Inferior parietal cortex (tissue), 1 donor: ENCODE measurements at regions not wholly inside any gene's neighbourhood (a gene's known extent, or its start where the extent isn't known, plus 50 kb on each side); places are given as distances from the start of the nearest gene placed in this dataset.

Experiments used
- DNase-seq: peaks from one replicate; pipeline ENCODE4 v3.0.0-alpha.2; 2016; ENCODE audit errors: extremely low spot score

DNA sequence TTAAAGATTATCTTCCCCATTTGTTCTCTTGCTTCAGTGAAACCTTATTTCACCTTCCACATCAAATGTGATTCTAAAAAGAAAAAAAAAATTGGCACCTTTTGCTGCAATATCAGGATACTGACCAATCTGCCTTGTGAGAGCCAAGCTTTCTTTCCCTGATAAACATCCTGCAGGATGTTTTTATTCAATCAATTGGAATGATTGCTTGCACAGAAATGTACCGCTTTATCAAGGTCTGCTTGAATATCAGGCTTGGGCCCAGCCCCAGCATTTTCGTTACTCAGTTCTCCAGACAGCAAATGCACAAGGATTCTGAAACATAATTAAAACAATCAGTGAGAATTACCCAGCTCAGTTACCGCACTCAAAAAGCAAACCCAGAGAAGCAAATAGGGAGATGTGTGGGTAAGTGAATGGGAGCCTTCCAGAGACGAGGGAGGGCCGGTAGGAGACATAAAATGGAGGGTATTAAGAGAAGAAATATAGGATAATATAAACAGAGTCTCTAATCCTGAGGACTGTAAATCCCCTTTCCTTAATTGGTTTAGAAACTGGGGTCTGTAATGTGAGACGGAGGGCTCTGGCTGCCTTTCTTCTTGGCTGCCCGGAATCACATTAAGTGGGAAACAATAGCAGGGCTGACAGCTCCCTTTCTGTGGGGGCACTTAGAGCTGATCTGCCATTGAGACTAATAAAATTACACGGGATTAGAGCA lies 291.8 kb downstream of the ICOS start:
- no peak for DNase-seq

DNA sequence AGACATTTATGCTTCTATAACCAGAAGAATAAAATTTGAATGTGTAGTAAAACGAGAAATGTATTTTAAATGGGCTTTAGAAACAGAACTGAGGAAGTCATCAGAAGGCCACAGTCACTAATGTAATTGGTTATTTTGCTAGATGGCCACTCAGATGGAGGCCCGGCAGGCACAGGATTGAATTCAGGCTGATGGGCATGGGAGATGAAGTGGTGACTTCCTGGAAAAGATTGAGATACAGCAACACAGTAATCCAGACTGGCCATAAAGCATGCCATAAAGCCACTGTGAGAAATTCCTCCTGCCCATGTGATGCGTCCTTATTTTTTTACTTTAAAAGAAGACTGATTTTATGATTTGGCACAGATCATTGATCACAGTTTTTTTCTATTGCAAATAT lies 297.7 kb downstream of the ICOS start:
- no peak for DNase-seq

GRCh38 chr2:204234879-204235278 lies 298.3 kb downstream of the ICOS start:
- no peak for DNase-seq

DNA sequence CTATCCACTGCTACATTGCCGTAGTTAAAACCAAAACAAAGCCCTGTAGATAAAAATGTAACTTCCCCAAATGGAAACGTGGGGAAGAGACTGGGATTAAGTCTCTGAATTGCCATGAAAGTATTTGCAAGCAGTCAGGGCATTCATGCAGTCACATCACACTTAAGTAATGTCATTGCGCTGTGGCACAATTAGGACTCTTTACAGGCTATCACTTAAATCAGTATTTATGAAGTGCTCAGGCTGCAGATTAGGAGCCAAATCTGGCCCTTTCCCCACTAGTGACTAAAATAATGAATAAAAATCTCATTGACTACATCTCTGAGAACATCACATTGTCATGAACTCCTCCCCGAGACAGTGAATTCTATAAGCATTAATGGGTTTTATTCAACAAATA lies 300.9 kb downstream of the ICOS start:
- no peak for DNase-seq

- DNase-seq, result no peak
Measured at GRCh38 chr2:204239411-204240165, 303.0 kb downstream of the ICOS start.

DNA sequence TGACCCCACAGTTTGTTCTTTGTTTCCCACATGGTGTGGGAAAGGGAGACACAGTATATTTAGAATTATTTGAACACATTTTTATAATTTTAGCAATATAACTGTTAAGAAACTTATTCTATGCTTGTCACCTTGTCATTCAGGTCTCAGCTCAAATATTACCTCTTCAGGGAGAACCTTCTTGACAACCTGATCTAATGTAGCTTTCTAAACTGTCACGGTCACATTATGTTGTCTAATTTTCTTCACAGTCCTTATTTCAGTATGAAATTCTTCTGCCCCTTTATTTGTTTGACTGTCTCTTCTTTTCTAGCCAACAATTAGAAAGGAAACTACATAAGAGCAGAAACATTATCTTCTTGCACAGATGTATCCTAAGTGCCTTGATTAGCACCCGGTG lies 304.3 kb upstream of the PARD3B start:
- no peak for DNase-seq

DNA sequence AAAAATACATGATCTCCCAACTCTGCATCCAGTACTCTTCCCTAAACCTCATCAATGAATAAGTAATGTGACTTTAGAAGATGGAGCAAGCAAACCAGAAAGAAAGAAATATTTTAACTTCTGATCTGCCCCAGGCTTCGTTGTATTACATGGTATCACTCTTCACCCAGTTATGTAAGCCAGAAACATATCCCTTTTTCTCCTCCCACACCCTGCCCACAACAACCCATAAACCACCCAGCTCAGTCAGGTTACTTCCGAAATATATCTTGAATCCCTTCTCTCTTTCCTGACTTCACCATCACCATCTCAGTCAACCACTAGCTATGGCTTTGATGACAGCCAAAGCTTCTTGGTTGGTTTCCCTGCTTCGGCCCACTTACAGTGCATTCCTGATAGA lies 295.8 kb upstream of the PARD3B start:
- DNase-seq, result no peak

DNA sequence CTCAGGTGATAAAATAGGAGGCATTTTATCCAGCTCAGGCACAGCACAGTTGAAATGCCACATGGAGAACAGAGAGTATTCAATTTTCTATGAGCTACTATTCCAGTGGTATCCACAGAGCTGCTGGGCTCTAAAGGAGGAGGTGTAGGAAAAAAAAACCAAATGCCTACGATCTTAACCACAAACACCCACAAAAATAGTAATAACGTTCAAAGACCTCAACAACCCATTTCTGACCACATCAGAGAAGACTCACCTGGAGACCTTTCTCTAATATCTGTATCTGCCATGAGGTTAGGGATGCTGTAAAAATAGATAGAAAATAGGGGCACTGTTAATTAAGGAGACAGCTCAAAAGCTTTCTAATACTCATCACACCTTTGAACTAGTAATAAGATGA lies 294.6 kb upstream of the PARD3B start:
- DNase-seq, result no peak

DNA sequence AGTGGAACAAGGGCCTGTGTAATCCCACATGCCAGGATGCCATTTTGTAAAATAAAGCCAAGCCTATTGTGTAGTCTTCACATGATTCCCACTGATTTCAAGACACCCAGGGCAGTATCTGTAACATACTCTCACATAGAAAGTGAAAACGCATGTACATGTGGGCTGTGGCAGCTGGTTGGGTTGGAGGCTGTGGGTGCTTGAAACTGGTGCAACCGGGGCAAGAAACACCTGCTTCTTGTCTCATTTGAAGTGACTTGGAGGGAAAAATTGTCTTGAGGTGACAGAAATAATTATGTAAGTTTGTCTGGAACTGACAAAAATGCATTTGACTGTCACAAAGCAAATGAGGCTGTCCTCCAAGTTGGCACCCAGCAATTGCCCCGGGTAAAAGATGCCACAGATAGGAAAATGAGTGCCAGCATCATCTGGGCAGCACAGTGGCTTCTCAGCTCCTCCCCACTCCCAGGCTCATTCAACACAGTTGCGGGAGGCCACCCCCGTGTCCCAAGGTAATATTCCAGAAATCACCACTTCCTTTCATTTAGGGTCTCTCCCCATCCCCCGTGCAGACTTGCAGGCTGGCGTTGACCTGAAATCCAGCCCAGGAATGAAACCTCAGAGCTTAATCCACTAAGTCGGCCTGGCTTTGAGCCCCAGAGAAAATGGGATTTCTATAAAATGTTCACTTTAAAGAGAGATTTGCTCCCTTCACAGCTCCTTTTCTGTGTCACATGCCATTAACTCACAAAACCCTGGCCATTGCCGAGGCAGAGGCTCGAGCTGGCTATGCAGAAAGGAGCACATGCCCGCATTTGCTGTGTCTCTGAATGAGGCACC lies 293.9 kb upstream of the PARD3B start:
- no peak for DNase-seq

GRCh38 chr2:204251998-204252376 lies 293.3 kb upstream of the PARD3B start:
- no peak for DNase-seq

GRCh38 chr2:204255071-204255470 lies 290.2 kb upstream of the PARD3B start:
- DNase-seq, result no peak

DNA sequence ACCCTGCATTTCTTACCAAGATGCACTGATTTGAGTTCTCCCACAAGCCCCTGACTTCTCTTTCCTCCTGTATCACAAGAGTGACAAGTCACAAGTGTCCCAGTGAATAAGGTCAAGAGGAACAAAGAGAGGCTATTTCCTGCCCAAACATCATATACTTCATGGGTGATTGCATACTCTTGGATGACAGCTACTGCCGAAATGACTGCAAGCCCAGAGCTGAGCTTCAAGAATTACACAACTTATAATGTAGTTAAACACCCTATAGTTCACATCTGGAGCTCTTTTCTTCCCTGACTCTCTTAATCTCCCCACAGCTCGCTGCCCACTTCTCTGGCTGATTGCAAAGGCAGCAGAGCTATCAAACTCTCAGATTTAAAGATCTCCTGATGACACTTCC lies 289.7 kb upstream of the PARD3B start:
- DNase-seq, result no peak

DNA sequence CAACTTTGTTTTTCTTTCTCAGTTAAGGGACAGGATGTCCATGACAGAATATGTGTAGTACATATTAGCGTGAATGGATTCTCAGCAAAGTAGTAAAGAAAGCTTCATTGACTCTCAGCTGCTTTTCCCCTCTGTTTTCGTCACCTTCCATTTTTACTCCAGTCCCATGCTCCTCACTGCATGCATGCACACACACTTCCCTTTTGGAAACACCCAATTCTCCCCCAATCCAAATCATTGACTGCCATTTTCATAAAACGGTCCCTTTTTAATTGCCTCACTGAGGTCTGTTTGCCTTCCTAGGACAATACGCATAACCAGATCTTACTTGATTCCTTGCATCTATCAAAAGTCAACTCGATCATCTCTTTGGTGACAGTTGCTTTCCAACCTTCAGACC lies 287.5 kb upstream of the PARD3B start:
- DNase-seq, result no peak

- no peak for DNase-seq
Measured at GRCh38 chr2:204258890-204259289, 286.4 kb upstream of the PARD3B start.

DNA sequence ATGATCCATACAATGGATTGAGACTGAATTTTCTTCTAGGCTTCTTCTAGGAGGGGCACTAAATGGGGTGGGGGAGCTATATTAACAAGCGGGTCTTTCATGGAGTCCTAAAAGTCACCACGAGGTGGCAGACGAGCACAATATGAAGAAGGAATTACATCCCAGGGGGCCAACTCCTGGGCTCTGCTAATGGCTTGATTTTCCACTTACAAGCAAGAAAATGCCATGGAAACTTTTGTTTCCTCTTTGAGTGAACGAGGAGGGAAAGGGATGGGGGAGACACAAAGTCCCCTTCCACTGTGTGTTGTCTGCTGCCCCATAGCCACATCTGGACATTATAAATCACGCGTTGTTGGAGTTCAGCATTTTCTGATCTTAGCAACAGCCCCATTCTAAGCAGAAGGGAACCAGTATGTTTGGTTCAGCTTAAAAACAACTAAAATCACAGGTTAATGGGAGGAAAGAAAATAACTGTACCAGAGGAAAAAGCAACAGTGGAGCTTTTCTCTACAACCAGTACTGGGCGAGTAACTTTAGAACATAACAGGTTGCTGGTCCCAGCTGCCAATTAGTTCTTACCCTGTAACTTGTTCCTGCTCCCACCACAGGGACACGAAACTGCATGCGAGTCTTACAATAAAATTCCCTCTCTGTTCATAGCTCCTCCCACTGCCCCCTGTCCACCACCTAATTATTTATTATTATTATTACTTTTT lies 285.0 kb upstream of the PARD3B start:
- DNase-seq, result peak; percentile 81

DNA sequence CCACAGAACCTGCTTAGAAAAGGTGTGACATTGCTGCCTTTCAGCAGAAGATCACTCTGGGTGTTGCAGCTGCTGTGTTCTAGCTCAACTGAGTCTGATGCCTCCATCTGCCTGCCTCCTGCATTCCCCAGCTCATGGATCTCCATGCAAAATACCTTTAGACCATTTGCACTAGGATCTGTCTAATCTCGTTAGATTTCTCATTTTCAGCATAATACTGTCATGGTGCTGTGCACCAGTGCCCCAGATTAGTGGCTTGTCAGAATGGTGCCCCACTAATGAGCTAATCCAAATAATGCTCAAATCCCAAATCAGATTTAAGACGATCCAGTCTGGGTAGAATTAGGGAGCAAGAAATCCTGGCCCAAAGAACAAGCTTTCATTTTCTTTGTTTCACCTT lies 284.4 kb upstream of the PARD3B start:
- DNase-seq, result no peak

DNA sequence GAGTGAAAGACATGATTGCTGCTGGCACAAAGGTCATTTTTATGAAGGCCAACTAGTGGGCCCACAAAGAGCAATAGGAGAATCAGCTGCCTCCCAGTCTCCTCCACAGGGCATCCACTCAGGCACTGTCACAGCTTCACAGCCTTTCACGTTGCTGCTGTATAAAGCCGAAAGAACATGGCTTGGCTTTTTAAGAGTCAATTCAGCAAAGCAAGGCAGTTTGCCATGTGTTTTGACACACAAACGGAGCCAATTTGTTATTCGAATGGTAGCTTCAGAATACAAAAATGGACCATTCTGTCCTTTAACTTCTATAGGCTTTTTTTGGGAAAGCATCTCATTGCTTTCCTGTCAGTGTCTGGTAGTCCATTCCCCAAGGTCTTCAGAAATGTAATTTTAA lies 283.4 kb upstream of the PARD3B start:
- DNase-seq, result no peak

DNA sequence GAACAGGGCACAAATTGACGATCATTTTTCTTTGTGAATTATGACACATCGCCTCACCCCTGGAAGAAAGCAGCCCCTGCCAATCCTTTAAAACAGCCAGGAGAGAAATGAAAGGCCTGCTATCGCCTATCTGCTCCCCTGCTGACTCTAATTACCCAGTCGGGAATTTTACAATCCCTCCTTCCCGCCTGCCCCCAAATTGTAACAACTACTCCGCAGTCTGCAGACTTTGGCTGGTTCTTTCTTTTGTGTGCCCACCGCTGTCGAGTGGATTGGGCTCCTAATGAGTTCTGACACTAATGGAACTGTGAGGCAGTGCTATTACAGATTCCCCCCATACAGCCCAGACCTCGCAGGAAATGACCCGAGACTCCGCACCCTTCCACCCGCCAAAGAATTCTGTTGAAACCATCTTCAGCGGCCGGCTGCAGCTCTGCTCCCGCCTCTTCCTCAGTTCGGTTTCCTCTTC lies 281.2 kb upstream of the PARD3B start:
- no peak for DNase-seq

DNA sequence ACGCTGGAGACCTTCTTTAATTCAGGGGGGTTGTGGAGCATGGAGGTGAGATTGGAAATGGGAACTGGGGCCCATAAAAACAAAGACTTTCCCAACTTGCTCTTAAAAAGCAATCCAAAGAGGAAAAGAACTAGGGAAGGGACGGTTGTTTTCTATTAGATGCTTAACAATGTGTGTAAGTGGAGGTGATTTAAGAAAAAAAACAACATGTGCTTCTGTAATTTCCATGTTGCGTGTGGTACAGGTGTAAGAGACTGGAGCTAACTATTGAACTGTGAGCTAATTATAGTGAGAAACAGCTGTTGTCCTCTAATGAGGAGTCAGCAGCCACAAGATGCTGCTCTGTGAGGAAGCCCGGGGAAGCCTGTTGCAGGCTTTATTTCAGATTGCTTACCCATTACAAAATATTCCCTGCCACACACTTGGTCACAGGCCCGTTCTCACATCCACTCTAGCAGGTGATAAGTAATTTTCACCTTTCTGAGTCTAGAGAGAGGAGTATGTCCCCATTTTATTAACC lies 280.6 kb upstream of the PARD3B start:
- no peak for DNase-seq

GRCh38 chr2:204265681-204266181 lies 279.5 kb upstream of the PARD3B start:
- peak; percentile 36 for DNase-seq

DNA sequence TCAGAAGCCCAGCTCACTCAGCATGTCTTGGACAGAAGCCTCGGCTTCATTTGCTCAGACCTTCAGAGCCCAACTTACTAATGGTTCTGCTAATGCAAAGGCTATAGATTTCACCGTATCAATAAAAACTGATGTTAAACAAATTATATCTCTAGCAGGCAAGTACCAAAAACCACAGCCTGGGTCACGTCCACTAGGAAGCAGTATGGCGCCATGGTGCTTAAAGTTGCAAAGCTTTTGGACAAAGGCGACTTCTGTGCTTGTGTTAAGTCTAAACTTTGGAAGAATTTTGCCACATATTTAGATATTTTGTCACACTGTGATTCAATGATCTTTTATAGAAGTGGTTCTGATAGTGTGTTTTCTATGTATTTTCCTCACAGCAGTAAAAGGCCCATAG lies 276.8 kb upstream of the PARD3B start:
- DNase-seq, result no peak
